ENCODE measurements at regions not wholly inside any gene's neighbourhood (a gene's known extent, or its start where the extent isn't known, plus 50 kb on each side); places are given as distances from the start of the nearest gene placed in this dataset.

DNA sequence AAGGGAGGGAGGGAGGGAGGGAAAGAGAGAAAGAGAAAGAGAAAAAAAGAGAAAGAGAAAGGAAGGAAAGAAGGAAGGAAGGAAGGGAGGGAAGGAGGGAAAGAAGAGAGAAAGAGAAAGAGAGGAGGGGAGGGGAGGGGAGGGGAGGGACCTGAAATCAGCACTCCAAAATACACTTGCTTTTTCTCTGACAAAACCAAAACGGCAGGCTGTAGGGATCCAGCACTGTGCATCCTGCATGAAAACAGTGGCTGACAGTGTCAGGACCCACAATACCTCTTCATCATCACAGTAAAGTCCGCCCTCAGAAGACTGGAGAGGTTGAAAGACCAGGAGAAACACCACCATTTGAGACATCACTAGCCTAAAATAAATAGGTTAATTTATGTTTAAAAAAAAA, 156.0 kb upstream of the SOD1 start:
- TF ChIP-seq, protein P1, sequence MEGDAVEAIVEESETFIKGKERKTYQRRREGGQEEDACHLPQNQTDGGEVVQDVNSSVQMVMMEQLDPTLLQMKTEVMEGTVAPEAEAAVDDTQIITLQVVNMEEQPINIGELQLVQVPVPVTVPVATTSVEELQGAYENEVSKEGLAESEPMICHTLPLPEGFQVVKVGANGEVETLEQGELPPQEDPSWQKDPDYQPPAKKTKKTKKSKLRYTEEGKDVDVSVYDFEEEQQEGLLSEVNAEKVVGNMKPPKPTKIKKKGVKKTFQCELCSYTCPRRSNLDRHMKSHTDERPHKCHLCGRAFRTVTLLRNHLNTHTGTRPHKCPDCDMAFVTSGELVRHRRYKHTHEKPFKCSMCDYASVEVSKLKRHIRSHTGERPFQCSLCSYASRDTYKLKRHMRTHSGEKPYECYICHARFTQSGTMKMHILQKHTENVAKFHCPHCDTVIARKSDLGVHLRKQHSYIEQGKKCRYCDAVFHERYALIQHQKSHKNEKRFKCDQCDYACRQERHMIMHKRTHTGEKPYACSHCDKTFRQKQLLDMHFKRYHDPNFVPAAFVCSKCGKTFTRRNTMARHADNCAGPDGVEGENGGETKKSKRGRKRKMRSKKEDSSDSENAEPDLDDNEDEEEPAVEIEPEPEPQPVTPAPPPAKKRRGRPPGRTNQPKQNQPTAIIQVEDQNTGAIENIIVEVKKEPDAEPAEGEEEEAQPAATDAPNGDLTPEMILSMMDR (IDR thresholded peaks at IDR 0.05; ENCODE audit: low read depth, low read length, poor library complexity, severe bottlenecking) = no peak
- no peak for TF ChIP-seq EZH2phosphoT487 (IDR thresholded peaks at IDR 0.05; ENCODE audit: borderline replicate concordance, low read length)
